ENCODE measurements at regions not wholly inside any gene's neighbourhood (a gene's known extent, or its start where the extent isn't known, plus 50 kb on each side); places are given as distances from the start of the nearest gene placed in this dataset.

GRCh38 chr4:43898836-43899235 lies 549.8 kb downstream of the KCTD8 start:
- H3K36me3 ChIP-seq (ENCODE audit: control insufficient read depth, insufficient read depth, low read length) = no peaks in the 10 kb centered on the region
- H4K20me1 ChIP-seq (replicated peaks; ENCODE audit: control insufficient read depth, insufficient read depth, low read length) = no peaks in the 10 kb centered on the region
- BruUV-seq (replicated peaks) = no TSS peak
- 2% methylated on average over 13 of the region's 15 CpGs for WGBS (ENCODE audit: insufficient coverage, low coverage, missing lambda C conversion rate)
- no peaks in the 10 kb centered on the region for H3K79me2 ChIP-seq (ENCODE audit: control insufficient read depth, insufficient read depth, low read length)
- no peak overlapping the region for H3K4me3 ChIP-seq
- in situ Hi-C loops (cut with MboI) = no loop called here
- H3K9ac ChIP-seq (ENCODE audit: insufficient read depth in 1 of 2, low read depth in 2 of 2, low read length in 2 of 2) = no peak overlapping the region
- no peak for ATAC-seq
- no peak overlapping the region for H3K27ac ChIP-seq (ENCODE audit: extremely low read depth, low read depth, low read length)
- H3K27me3 ChIP-seq (ENCODE audit: control insufficient read depth in 2 of 2, insufficient read depth in 2 of 2, low read length in 2 of 2) = no peaks in the 10 kb centered on the region
- POLR2A ChIA-PET = no interaction called here
- no peak for FAIRE-seq
- H3K4me2 ChIP-seq (ENCODE audit: insufficient read depth, low read length) = no peak overlapping the region
- no peaks in the 10 kb centered on the region for H3K9me3 ChIP-seq (replicated peaks; ENCODE audit: control insufficient read depth, insufficient read depth, low read depth, low read length)
- H2AFZ ChIP-seq (ENCODE audit: low read depth, low read length) = no peak overlapping the region
- no peaks in the 10 kb centered on the region for H3K9me1 ChIP-seq (ENCODE audit: control insufficient read depth, insufficient read depth, low read length)
- H3K4me1 ChIP-seq (replicated peaks in 1 of 2; ENCODE audit: control insufficient read depth in 2 of 2, insufficient read depth in 2 of 2, low read length in 2 of 2) = no peaks in the 10 kb centered on the region
- DNase-seq (ENCODE audit: extremely low read depth in 1 of 4, low spot score in 3 of 4) = no peak
- intact Hi-C loops (cut with micrococcal nuclease) = no loop called here
- no peak for TF ChIP-seq YY1 (IDR thresholded peaks at IDR 0.05; ENCODE audit: borderline replicate concordance in 1 of 3, control insufficient read depth in 1 of 3, extremely low read depth in 1 of 3, insufficient read depth in 3 of 3, insufficient read length in 1 of 3, insufficient replicate concordance in 2 of 3, low read depth in 1 of 3, low read length in 2 of 3)
- TF ChIP-seq FOS (IDR thresholded peaks at IDR 0.05; ENCODE audit: extremely low read depth, insufficient read length) = no peak
- no peak for TF ChIP-seq E2F6 (IDR thresholded peaks at IDR 0.05; ENCODE audit: borderline replicate concordance in 1 of 2, extremely low read depth in 1 of 2, insufficient read depth in 1 of 2, insufficient read length in 1 of 2, low read depth in 1 of 2, low read length in 1 of 2, poor library complexity in 1 of 2, severe bottlenecking in 1 of 2)
- CTCF ChIA-PET (ENCODE audit: low intra/inter-chr PET ratio) = no interaction called here

GRCh38 chr4:43903456-43903855 lies 545.2 kb downstream of the KCTD8 start:
- ATAC-seq = no peak
- Histone ChIP-seq H3K9me3 (replicated peaks; ENCODE audit: control insufficient read depth, insufficient read depth, low read depth, low read length) (no peaks in the 10 kb centered on the region), H2AFZ (ENCODE audit: low read depth, low read length) (no peak overlapping the region), H3K79me2 (ENCODE audit: control insufficient read depth, insufficient read depth, low read length) (no peaks in the 10 kb centered on the region), H4K20me1 (replicated peaks; ENCODE audit: control insufficient read depth, insufficient read depth, low read length) (no peaks in the 10 kb centered on the region), H3K36me3 (ENCODE audit: control insufficient read depth, insufficient read depth, low read length) (no peaks in the 10 kb centered on the region), H3K4me3 (no peak overlapping the region), H3K27me3 (ENCODE audit: control insufficient read depth in 2 of 2, insufficient read depth in 2 of 2, low read length in 2 of 2) (no peaks in the 10 kb centered on the region), H3K9me1 (ENCODE audit: control insufficient read depth, insufficient read depth, low read length) (no peaks in the 10 kb centered on the region), H3K4me2 (ENCODE audit: insufficient read depth, low read length) (no peak overlapping the region), H3K9ac (ENCODE audit: insufficient read depth in 1 of 2, low read depth in 2 of 2, low read length in 2 of 2) (no peak overlapping the region), H3K27ac (ENCODE audit: extremely low read depth, low read depth, low read length) (no peak overlapping the region), H3K4me1 (replicated peaks in 1 of 2; ENCODE audit: control insufficient read depth in 2 of 2, insufficient read depth in 2 of 2, low read length in 2 of 2) (no peaks in the 10 kb centered on the region)
- 7% methylated on average over 4 of the region's 4 CpGs for WGBS (ENCODE audit: insufficient coverage, low coverage, missing lambda C conversion rate)
- ChIA-PET POLR2A (no interaction called here), CTCF (ENCODE audit: low intra/inter-chr PET ratio) (no interaction called here)
- intact Hi-C loops (cut with micrococcal nuclease) = no loop called here
- no peak for FAIRE-seq
- BruUV-seq (replicated peaks) = no TSS peak
- no peak for DNase-seq (ENCODE audit: extremely low read depth in 1 of 4, low spot score in 3 of 4)
- in situ Hi-C loops (cut with MboI) = no loop called here
- TF ChIP-seq POU5F1 (IDR thresholded peaks at IDR 0.05; ENCODE audit: borderline replicate concordance, low read depth, low read length, partially characterized antibody) (no peak), ZBTB5 (IDR thresholded peaks at IDR 0.05) (no peak), JUND (IDR thresholded peaks at IDR 0.05; ENCODE audit: borderline replicate concordance, low read depth, low read length) (no peak), JUND (tag; IDR thresholded peaks at IDR 0.05; ENCODE audit: borderline replicate concordance, low read depth, low read length) (no peak), POLR2G (IDR thresholded peaks at IDR 0.05; ENCODE audit: low read depth, low read length) (no peak), ZBTB17 (CRISPR knock-in tag; IDR thresholded peaks at IDR 0.05) (no peak), DEAF1 (CRISPR knock-in tag; IDR thresholded peaks at IDR 0.05) (no peak)
